ENCODE measurements at regions not wholly inside any gene's neighbourhood (a gene's known extent, or its start where the extent isn't known, plus 50 kb on each side); places are given as distances from the start of the nearest gene placed in this dataset.

DNA sequence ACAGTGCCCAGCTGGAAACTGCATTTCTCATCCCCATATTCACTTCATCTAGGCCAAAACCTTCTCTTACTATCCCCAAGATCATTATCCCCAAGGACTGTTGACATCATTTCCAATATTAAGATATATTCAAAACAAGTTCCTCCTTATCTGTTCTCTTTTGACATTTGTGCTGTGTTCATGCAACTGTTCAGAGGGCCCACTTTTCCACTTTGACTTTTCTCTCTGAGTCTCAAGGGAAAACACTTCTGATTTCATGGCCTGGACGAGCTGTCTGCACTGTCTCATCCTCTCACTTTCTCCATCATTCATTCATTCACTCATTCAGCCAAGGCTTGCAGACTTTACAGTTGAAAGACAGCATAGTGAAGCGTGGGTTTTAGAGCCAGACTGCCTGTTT lies 173.7 kb upstream of the DAPK1 start:
- TF ChIP-seq, protein P1, sequence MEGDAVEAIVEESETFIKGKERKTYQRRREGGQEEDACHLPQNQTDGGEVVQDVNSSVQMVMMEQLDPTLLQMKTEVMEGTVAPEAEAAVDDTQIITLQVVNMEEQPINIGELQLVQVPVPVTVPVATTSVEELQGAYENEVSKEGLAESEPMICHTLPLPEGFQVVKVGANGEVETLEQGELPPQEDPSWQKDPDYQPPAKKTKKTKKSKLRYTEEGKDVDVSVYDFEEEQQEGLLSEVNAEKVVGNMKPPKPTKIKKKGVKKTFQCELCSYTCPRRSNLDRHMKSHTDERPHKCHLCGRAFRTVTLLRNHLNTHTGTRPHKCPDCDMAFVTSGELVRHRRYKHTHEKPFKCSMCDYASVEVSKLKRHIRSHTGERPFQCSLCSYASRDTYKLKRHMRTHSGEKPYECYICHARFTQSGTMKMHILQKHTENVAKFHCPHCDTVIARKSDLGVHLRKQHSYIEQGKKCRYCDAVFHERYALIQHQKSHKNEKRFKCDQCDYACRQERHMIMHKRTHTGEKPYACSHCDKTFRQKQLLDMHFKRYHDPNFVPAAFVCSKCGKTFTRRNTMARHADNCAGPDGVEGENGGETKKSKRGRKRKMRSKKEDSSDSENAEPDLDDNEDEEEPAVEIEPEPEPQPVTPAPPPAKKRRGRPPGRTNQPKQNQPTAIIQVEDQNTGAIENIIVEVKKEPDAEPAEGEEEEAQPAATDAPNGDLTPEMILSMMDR (optimal IDR thresholded peaks at IDR 0.05 in 1 of 3, IDR thresholded peaks at IDR 0.05 in 1 of 3, conservative IDR thresholded peaks at IDR 0.05 in 1 of 3; ENCODE audit: extremely low read depth in 1 of 3, insufficient read depth in 2 of 3, low read length in 3 of 3) = no peak
- TF ChIP-seq EZH2 (IDR thresholded peaks at IDR 0.05; ENCODE audit: low read length) = no peak
